NCI-H146 (cell line): ENCODE measurements at regions not wholly inside any gene's neighbourhood (a gene's known extent, or its start where the extent isn't known, plus 50 kb on each side); places are given as distances from the start of the nearest gene placed in this dataset.

Source experiments
- DNase-seq: peaks from one replicate; lab custom pipeline; 2025; lab: John Stamatoyannopoulos, UW

DNA sequence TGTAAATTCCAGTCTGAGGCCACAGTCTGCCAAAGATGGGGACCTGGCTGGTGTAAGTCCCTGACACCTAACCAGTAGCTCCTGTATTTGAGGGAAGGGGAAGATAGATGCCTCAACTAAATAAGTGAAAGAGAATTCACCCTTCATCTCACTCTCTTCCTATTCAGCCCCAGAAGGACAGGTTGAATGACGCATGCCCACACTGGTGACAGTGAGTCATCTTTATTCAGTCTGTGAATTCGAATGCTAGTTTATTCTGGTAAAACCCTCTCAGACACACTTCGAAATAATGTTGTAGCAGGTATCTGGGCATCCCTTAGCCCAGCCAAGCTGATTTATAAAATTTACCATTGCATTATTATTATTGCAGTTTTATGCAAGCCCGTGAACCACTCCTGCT, 617.0 kb upstream of the PRMT6 start:
- no peak for DNase-seq

DNA sequence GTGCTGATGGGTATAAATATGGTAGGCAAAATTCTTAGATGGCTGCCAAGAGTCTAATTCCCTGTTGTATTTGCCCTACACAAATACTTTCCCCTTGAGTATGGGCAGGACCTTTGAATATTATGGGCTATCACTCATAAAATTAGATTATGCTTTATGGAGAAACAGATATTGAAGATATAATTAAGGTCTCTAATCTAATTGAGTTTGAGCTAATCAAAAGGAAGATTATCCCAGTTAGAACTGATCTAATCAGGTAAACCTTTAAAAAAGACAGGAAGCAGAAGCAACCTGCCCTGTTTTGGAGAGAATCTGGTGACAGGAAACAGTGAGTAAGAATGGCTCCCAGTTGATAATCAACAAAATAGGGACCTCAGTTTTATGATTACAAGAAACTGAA, 609.0 kb upstream of the PRMT6 start:
- no peak for DNase-seq

DNA sequence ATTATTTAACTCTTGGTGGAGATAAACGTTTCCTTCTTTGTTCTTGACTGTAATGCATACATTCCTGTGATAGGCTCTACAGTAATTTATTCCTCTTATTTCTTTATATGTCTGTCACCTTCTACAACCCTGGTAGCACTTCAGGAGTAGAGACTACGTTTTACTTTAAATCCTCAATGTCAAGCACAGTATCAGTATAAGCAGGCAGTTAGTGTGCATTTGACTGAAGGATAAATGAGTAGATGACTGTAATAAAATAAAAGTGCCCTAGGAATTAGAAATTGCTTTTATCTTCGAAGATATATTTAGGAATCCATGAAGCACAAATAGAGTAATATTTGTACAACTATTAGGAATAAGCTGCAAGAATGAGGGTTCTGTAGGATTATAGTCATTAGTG, 599.6 kb upstream of the PRMT6 start:
- DNase-seq, result peak; percentile 56

DNA sequence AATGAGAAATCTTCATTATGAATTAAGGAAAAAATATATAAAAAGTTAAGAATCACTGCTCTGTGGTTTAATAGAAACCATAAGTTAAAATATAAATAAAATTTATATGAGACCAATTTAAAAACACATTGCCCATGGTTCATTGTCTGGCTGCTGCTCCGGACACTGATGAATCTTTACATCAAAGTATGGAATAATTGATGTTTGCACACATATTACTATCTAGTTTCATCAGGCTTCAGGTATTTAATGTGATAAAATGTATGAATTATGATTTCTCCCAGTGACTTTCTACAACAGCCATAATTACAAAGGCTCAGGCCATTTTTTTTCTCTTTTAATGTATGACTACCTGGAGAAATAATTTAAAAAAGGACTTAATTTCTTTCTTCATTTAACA, 599.1 kb upstream of the PRMT6 start:
- peak; percentile 39 for DNase-seq

DNA sequence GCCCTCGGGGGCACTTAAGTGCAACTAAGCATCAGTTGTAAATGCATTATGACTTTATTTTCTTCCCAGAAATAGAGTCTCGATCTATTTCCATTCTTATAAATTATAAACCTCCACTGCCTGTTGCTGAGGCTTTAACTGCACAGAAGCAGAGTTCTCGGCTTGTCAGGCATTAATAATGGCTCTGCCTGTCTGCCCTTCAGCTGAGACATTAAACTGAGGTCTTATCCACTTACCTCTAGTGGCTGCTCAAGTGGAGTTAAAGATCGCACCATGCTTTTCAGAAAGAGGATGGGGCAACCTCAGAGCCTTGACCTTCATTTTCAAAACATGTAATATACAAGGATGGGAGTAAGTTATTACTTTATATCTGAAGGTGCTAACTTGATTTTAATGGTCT, 597.6 kb upstream of the PRMT6 start:
- no peak for DNase-seq

DNA sequence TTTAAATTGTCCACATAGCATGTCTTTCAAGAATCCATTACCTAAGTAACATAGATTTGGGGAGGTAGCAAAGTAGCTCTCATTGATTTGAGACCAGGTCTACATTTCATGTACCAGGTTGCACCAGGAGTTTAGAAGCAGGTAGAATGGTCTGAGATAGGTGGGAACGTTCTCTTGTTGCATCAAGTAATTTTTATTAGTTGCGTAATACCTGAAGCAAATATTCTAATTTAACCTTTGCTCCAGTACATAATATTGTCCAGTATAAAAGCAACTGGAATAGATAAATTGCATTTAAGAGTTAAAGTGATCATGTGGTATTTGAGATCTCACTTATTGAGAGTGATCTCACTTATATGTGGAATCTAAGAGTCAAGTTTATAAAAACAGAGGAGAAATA, 597.1 kb upstream of the PRMT6 start:
- DNase-seq, result no peak

DNA sequence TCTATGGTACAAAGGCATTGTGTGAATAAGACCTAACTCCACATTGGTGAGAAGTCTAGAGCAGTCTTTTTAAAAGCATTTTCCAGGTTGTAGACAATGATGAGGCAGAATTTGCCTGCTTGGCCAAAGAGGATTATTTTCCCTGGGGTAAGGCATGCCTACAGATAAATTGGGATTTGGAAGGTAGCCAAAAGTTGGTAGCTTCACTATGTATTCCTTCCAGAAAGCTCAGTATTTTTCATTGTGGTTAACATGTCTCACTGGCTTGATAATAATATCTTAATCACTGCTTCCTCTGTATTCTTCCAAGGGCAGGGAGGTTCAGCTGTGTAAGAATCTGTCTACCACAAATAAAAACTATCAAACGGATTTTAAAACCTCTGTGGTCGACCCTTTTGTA, 590.8 kb upstream of the PRMT6 start:
- DNase-seq, result no peak

DNA sequence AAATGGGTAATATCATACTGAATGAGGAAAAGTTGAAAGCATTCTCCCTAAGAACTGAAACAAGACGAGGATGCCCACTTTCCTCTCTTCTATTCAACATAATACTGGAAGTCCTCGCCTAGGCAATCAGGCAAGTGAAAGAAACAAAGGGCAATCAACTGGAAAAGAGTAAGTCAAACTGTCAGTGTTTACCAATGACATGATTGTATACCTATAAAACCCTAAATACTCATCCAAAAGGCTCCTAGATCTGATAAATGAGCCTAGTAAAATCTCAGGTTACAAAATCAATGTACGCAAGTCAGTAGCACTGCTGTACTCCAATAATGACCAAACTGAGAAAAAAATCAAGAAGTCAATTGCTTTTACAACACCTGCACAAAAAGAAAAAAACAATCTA, 575.8 kb upstream of the PRMT6 start:
- peak; percentile 56 for DNase-seq

DNA sequence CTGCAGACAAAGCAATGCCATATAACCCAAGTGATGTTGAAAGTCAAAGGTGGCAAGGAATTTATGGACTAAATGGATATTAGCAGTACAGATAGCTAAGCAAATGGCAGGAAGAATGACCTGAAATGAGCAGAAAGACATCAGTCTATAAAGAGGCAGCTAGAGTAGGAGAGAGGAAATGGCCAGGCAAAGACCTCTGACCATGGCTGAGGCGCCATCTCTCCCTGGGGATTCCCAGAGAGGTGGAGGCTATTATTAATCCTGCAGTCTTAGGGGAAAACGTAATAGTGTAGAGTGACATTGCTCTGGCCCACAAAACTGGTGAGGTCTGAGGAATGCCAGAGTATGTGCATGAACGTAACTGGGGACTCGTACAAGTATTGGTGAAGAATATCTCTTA, 563.6 kb upstream of the PRMT6 start:
- DNase-seq, result no peak

DNA sequence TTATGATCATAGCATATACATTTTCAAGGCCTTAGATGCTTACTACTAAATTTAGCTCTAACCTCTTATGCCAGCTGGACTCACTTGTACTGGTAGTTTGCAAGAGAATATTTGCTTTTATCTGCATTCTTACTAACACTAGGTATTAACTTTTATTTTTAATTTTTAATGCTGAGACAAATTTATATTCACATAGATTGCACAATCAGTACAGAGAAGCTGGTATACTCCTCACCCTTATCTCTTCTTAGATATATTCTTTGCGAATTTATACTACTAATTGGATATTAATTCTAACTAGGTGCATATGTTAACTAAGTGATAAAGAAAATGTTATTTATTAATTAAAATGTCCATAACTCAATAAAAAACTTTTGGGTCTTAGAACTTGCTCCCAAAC, 561.8 kb upstream of the PRMT6 start:
- DNase-seq, result no peak

DNA sequence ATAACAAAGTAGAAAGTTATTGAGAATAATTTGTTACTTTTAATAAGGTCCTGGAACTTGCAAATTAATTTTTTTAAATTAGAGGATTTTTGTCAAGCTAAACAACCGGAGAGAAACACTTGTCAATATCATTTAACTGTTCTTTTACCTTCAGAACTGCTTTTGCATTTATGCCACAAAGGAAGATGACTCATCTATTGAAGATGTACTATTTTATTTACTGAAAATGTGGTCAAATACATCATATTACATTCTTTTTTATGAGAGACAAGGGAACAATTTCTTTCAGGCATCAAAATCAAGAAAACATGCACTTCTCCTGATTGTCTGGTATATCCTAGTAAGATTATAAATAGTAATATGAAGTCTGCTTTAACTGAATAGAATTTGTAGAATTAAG, 558.2 kb upstream of the PRMT6 start:
- DNase-seq, result no peak

DNA sequence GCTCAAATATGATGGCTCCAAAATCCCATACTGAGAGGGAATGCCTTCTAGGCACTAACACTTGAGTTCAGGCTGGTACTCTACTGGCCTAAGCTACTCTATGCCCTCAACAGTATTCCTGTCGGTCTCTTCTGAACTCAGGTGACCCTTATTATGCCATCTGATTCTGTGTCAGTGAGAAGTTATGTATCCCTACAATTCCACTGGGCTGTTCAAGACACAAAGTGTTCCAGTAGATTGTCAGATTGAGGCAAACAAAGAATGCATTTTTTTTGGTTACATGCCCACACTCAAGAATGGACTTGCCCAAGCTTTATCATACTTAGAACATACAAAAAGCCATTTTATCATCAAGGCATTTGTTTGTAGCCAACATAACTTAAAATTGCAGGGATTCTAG, 553.8 kb upstream of the PRMT6 start:
- no peak for DNase-seq

DNA sequence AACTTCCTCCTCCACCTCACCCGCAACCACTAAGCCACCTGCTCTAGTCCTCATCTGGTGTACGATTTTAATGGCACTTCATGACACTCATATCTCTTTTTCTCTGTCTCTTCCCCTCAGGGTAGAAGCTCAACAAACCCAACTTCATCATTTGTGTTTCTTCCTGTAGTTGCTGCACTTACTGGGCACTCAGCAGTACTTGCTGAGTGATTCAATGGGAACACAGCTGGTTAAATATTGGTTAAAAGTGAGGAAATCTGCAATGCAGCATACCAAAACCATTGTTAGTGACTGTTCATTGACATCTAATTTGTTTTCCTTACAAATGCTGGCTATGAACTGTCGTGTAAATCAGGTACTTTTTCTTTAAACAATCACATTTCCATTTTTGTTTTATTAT, 541.1 kb upstream of the PRMT6 start:
- peak; percentile 84 for DNase-seq

DNA sequence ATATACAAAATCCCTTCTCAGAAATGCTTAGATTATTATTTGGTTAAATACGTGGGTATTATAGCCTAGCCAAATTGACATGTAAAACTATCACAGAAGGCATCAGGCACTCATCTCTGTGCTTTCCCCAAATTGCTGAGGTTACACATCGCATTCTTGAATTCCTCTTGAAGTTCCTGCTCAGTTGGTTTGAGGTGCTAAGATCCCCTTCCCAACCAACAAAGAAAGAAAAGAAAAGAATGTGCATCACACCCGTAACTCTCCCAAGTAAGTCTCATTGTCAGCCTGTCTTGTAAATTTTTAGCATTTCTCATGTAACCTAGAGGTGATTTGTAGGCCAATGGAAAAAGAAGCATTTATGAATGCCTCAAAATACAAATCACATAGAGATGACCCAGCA, 539.2 kb upstream of the PRMT6 start:
- DNase-seq, result no peak

DNA sequence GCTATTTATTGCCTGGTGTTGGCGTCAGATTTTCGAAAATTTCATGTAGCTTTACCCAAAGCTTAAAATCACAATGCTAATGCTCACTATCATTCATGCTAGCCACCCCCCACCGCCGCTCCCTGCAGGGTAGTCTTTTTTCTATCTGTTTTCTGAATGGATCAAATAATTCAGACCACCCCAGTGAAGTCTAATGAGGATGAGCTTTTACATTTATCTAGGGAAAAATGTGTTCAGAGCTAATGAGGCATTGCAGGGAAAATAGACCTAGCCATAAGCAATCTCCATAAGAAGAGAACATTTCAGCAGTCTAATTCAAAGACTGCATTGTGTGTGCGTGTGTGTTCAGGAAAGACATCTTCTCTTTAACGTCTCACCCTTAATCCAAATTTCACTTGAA, 533.0 kb upstream of the PRMT6 start:
- peak; percentile 93 for DNase-seq

DNA sequence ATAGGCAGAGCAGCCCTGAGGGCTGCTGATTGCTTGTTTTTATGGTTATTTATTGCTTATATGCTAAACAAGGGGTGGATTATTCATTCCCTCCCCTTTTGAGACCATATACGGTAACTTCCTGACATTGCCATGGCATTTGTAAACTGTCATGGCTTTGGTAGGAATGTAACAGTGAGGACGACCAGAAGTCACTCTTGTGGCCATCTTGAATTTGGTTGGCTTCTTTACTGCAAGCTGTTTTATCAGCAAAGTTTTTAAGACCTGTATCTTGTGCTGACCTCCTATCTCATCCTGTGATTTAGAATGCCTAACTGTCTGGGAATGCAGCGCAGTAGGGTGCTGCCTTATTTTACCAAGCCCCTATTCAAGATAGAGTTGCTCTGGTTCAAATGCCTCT, 531.8 kb upstream of the PRMT6 start:
- DNase-seq, result no peak

DNA sequence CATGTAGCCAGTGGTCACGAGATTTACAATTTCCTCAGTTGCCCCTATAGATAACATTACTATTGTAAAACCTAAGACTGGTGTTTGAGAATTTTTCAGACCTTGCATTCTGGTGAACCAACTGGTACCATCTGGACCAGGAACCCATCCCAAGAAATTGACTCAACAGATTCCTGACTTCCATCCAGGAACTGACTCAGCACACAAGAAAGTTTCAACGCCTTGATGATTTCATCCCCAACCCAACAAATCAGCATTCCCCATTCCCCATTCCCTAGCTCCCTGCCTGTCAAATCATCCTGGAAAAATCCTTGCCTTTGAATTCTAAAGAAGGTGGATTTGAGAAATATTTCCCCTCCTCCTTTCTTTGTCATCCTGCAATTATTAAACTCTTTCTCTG, 529.8 kb upstream of the PRMT6 start:
- no peak for DNase-seq

DNA sequence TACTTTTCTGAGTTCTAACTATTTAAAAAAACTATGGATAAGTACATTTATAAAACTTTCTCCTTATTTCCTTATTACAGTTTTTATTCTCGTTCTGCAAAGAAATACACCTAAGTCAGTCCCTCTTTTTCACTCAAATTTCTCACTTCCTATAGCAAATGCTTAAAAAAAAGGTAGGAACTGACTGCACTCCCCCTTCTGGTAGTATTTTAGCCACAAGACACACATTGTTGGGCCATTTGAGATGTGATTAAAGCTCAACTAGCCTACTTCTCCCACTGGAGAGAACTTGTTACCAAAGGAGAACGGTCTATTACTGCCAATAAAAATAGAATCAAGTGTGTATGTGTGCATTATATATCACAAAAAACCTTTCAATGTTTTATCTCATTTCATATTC, 521.9 kb upstream of the PRMT6 start:
- peak; percentile 8 for DNase-seq

DNA sequence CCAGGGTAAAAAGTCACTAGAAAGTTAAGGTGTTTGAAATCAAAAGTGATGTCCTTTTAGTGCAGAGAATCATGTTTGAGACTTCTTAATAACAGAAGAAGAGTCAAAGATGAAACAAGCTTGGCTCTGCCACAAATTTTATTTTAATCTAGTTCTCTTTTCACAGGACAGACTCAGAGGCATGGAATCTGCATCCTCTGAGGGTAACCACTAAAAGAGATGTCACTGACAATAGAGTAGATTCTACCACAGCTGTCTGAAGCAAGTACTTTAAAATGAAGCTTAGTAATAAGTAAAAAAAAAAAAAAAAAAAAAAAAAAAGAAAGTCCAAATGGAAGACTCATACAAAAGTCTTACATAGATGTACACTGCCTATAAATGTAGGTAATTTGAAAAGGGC, 519.7 kb upstream of the PRMT6 start:
- DNase-seq, result peak; percentile 10

DNA sequence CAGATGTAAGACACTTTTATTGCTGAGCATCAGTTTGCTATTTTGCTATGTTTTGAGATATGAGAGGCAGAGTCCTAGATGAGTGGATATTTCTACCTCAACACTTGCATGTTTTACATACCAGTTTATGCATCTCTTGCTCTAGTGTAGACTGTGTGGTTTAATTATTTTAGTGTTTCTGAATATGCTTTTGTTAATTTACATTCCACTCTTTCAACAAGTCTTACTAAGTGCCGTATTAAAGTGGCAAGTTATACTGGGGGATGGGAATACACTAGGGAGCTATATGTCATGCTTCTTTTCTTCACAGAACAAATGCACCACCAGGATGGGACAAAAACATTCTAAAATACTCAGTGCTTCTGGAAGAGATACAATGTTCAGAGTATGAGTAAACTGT, 507.7 kb upstream of the PRMT6 start:
- no peak for DNase-seq

DNA sequence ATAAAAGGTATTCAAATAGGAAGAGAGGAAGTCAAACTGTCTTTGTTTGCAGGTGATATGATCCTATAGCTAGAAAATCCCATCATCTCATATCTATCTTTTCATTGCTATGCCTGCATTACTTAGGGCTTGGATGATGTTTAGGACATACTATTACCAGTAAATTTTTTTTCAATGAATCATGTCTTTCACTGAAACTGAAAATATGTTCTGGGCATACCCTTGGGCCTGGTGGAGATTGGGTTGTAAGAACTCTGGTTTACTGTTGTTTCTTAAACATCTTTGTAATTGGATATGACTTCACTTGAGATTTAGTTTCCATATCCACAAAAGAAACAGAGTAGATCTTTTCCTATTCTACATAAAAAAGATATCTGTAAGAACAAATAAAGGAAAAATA, 502.2 kb upstream of the PRMT6 start:
- DNase-seq, result no peak

DNA sequence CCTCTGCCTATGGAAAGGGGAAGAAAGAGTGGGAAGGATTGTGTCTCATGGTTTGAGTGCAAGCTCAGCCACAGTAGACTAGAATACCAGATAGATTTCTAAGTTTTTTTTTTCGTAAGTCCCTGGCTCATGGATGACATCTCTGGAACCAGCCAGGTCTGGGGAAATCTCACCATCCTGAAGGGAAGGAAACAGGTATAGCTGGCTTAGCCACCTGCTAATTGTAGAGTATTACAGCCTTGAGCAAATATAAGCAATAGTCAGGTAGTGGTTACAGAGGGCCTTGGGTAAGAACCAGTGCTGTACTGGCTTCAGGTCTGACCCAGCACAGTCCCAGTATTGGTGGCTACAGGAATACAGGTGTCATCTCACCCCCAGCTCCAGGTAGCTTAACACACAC, 500.9 kb upstream of the PRMT6 start:
- DNase-seq, result no peak

DNA sequence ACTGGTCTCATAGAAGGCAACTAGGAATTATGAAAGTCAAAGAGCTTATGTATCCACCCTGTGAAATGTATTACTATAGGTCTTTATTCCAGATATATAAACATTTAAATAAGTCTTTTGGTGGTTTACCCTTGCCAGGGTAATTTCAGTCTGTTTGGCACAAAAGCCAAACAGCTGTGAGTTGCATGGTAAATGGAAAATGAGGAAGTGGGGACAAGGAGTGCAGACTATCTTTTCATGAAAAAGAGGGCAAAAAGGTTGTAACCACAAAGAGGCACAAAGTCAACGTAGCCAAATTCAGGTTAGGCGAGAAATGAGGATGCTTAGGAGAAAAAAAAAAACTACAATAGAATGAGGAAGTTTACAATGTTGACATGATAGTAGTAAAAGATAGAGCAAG, 492.3 kb upstream of the PRMT6 start:
- no peak for DNase-seq

DNA sequence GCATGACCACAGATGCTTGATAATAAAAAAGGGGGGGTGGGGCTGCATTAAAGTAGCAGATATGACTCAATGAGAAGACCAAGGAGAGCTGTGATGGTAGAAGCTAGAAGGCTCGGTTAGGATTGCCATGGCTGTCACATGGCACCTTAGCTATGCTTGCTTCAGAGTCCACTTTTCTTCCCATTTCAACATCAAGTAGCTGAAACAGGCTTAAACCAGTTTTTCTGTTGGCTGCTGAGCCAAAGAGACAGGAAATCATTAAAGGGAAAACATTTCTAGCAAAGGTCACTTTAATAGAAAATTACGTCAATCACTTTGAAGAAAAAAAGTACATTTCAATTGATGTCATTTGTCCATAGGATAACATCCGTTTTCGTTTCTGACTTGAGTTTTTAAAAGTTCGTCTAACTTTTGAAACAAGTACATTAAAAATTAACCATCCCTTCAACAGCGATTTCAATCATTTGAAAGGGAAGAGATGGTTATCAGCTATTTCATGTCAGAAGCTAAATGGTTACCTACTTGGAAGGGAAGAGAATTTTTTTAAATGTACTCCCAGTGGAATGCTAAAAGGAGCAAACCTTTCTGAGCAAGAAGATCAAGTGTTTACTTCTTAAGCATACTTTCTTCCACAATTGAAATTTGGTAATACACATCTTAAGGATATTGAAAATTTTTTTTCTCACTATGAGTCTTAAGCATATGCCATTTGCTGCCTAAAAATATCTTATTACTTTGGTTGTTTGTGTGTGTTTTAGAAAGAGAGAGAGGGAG, 488.1 kb upstream of the PRMT6 start:
- no peak for DNase-seq

DNA sequence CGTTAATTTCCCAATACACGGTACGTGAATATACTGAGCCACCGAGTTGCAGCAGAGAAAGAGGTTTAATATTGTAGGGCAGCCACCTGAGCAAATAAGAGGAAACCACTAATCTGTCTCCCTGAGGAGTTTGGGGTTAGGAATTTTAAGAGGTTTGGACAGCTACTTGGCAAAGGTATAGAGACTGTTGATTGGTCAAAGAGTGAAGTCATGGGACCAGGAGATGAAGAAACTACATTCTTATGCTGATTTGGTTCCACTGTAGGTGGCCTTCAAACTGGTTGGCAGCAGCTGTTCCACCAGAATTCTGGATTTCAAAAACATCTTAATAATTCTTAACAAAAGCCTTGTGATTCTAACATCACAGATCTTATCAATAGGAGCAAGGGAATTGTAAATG, 485.4 kb upstream of the PRMT6 start:
- DNase-seq, result no peak
